GM04503 (cell line): ENCODE measurements at regions not wholly inside any gene's neighbourhood (a gene's known extent, or its start where the extent isn't known, plus 50 kb on each side); places are given as distances from the start of the nearest gene placed in this dataset.
"Not testable (repeated sequence)": the region's sequence is repeated elsewhere in the genome, so short reads cannot be mapped to it uniquely, and the experiment has no call there.

Experiments used
- DNase-seq: peaks from one replicate; pipeline ENCODE4 v3.0.0-alpha.2; 2012; ENCODE audit warnings: low read depth

DNA sequence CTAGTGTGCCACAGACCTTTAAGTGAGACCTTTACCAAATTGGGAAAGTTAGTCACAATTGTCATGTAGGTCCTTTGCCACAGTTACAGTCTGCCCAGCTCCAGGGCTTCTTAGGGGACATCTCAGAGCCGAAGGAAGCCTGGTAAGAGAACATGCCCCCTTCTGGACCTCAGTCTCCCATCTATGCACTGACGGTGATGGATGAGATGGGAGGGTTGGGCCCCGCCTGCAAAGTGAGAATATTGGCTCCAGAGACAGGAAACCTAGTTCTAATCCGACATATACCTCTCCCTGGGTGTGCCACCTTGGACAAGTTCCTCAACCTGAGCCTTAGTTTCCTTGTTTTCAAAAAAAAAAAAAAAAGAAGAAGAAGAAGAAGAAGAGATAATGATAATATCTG, 85.1 kb upstream of the NAV2 start:
- no peak for DNase-seq

DNA sequence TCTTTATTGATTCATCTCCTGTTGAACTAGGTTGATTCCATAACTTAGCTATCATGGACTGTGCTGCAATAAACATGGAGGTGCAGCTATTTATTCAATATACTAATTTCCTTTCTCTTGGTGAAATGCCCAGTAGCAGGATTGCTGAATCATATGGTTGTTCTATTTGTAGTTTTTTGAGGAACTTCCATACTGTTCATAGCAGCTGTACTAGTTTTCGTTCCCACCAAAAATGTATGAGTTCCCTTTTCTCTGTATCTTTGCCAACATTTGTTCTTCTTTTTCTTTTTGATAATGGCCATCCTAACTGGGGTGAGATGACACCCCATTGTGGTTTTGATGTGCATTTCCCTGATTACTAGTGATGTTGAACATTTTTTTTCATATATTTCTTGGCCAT, 87.2 kb upstream of the NAV2 start:
- DNase-seq = no peak

DNA sequence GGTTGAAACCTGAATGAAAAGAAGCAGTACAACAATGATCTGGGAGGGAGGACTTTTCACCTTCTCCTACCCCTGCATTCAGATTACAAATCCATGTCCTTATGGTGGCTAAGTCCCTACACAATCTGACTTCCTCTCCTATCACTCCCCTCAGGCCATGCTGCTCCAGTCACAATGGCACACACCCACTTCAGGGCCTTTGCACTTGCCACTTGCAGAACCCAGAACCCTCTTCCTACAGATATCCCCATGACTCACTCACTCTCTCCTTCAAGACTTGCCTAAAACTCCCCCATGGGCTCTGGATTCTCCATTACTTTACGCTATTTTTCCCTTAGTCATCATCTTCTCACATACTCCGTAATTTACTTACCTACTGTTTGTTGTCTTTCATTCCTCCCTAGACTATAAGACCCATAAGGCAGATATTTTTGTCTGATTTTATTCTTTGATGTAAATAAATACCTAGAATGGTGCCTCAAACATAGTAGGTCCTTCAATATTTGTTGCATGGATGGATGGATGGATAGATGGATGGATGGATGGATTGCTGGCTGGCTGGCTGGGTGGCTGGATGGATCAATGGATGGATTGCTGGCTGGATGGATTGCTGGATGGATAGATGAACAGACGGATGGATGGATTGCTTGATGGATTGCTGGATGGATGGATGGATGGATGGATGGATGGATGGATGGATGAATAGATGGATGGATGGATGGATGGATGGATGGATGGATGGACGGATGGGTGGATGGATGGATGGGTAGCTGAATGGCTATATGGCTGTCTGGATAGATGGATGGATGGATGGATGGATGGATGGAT, 94.7 kb upstream of the NAV2 start:
- DNase-seq = no peak

DNA sequence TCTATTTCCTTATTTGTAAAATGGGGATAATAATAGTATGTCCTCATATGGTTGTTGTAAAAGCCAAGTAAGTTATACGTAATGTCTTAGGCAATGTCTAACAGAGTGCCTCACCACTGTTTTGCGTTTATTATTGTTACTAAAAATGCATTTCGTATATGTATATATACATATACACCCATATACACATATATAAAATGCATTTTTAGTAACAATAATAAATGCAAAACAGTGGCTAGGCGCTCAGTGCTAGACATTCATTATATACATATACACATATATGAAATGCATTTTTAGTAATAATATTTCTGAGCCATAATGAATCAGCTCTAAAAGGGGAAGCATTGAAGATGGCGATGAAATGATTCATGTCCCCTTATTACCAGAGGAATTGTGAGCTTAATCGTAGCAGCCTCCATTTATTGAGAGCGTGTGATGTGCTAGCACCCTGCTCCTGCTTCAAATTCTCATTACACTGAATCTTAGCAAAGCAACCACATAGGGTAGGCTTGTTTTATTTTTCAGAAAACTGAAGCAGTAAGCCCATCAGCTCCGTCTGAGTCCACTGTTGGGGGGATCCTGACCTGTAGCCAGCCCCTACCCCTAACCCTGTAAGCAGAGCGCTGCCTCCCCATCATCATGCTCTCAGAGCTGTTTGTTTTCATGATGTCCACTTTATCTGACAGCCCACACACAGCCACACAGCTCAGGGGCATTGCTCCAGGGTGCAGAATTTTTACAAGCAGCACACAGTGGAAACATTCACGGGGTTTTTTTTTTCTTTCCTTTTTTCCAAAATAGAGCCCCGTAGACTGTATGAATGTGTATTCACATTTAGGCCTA, 97.1 kb upstream of the NAV2 start:
- no peak for DNase-seq

DNA sequence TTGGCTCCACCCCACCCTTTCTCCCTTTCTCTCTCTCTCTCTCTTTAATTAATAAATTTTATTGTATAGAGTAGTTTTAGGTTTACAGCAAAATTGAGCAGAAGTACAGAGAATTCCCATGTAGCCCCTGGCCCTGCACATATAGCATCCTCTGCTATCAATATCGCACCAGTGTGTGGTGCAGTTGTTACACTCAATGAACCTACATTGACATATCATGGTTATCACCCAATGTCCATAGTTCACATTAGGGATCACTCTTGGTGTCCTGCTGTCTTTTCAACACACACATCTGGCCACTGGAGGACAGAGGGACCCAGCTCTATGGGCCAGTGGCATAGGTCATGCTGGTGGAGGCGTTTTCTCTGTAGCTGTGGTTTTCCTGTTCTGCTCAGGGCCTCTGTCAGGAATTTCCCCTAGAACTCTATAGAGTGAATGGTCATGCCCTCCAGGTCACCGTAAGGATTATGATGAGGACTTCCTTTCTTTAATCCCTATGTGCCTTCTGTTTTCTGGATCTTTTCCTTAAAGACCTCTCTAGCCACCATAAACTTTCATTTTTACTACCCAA, 98.2 kb upstream of the NAV2 start:
- DNase-seq = no peak

DNA sequence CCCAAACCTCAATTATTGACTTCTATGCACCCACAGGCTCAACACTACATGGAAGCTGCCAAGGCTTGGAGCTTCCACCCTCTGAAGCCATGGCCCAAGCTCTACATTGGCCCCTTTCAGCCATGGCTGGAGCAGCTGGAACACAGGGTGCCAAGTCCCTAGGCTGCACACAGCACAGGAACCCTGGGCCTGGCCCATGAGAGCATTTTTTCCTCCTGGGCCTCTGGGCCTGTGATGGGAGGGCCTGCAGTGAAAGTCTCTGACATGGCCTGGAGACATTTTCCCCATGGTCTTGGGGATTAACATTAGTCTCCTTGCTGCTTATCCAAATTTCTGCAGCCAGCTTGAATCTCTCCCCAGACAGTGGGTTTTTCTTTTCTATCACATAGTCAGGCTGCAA, 100.6 kb upstream of the NAV2 start:
- DNase-seq = not testable (repeated sequence)

DNA sequence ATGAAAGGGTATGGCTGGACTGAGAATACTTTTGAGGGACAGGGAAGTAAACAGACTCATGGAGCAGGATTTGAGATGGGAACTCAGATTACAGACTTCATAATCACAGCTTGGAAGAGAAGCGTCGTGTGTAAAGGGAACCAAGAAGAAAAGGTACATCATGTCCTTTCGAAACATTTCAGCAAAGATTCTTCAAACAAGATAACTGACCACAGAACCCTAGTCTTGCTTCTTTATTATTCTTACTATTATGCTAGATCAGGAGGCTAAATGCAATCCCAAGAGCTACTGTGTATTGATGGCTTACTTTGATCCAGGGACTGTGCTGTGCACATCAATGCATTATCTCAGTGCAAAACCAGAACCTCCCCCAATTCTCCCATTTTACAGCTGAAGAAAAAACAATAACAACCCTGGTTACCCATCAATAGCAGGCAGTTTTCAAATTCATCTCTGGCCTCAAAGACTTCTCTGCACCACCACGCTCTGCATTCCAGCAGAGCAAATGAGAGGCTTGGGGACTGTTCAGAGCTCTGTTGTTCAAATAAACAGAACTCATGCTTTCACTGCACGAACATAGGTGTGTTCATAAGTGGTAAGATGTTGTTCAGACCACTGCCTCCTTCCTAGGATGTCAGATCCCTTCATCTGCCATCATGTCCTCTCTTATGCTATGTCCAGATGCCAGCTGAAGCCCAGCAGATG, 104.8 kb upstream of the NAV2 start:
- no peak for DNase-seq

DNA sequence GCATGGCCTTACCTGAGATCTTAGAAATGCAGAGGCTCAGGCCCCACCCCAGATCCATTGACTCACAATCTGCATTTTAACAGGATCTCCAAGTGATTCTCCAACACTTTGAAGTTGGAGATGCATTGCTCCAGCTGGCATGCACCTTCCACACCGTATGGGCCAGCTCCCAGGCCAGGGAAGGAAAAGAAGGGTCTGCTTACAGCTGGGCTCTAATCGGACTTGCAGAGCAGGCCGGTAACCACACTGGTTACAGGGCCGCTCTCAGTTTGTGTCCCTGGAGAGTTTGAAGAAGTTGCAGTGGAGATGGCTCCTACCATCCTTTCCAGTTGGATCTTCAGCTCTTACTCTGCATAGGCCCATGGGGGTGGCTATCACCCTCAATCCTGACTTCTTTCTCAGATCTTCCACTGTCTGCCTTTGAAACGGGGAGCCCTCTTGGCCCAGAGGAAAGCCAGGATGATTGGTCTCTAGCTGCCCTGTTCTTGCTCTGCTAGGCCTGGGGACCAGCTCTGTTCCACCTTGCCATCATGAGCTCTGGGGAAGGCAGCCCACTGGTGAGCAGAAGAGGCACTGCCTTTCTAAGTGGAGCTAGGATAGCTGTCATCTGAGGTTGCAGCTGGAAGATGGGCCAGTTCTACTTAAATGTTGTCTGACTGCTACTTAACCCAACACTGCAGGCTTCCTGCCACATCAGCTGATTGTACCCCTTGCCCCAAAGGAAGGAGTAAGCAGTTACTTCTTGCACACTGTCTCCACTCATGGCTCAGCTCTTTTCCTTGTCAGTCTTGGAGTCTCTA, 105.6 kb upstream of the NAV2 start:
- no peak for DNase-seq

DNA sequence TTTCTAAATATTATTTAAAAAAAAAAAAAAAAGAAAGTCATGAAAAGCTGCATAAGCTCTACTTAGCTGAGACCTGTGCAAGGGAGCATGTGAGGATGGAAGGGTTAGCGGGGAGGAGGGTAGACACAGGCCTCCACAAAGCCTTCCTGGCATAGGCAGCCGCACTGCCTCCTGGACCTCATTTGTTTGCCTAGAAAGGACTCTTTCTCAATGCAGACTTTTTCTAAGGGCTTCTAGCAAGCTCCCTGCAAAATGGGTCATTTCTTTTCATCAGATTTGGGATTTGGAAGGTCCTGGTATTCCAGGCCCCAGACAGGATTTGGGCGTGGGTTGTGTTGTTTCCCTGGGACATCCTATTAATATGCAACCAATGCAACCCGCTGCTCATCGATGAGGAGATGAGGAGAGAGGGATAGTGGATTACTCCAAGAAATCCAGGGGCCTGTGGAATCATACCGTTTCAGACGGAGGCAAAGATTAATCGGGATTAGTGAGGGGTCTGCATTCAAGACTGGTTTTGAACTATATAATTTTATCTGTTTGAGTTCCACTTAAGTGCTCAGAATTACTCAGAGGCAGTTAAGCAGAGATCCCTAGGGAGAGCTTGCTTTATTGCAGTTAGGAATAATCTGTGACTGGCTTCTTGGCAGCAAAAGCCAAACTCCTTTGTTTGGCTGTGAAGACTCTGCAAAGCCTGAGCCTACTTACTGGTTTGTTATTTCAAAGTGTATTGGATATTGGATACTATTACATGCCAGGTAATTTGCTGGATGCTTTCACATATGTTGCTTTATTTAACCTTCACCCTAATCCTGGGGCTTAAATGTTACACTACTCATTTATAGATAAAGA, 106.9 kb upstream of the NAV2 start:
- peak; percentile 75 for DNase-seq

DNA sequence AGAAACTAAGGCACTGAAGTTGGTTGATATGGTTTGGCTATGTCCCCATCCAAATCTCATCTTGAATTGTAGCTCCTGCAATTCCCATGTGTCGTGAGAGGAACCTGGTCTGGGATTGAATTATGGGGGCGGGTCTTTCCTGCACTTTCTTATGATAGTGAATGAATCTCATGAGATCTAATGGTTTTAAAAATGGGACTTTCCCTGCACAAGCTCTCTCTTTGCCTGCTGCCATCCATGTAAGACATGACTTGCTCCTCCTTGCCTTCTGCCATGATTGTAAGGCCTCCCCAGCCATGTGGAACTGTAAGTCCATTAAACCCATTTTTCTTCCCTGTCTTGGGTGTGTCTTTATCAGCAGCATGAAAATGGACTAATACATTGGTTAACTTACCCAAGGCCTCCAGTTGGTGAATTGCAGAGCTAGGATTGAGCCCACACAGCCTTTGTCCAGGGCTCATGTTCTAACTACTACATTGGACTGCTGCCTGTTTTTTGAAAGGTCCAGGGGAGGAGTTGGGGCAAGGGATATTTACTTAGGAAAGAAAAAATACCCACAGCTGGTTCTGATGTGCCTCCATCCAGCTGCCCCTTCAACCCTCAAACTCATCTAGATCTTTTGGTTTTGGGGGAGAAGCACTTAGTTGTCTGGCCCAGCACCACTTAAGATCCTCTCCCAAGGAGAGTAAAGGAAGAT, 107.8 kb upstream of the NAV2 start:
- no peak for DNase-seq

DNA sequence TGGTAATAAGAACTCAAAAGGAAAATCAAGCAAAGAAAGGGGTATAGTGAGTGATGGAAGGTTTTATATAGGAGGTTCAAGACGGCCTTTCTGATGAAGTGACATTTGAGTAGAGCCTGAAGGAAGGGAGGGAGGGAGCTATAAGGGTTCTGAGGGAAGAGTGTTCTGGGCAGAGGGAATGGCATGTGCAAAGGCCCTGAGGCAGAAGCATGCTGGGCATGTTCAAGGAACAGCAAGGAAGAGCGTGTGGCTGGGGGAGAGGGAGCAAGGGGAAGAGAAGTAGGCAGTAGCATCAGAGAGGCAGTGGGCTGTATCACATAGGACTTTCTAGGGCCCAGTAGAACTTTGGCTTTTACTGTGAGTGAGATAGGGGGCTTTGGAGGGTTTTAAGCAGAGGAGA, 108.9 kb upstream of the NAV2 start:
- DNase-seq = no peak

DNA sequence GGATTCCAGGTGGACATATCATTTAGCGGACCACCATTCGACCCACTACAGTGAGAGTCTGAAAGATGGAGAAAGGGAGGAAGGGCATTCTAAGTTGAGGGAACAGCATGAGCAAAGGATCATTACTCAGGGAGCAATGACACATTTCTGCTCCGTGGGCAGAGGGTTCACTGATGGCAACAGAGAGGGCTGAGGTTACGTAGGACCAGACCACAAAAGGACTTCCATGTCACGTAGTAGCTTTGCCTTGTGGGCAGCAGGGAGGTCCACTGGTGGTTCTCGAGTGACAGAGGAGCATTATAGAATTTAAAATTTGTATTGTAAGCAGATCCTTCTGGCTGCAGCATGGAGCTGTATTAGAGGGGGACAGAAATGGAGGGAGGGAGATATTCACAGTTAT, 109.7 kb upstream of the NAV2 start:
- no peak for DNase-seq

DNA sequence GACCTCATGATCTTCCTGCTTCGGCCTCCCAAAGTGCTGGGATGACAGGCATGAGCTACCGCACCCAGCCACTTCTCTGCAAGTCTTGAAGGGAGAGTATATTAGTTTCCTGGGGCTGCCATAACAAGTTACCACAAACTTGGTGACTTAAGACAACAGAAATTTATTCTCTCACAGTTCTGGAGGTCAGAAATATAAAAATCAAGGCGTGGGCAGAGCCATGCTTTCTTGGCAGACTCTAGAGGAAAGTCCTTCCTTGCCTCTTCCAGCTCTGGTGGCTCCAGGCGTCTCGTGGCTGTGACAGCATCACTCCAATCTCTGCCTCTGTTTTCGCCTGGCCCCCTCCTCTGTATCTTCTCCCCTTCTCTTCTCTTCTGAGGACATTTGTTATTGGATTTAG, 110.2 kb upstream of the NAV2 start:
- DNase-seq = no peak

DNA sequence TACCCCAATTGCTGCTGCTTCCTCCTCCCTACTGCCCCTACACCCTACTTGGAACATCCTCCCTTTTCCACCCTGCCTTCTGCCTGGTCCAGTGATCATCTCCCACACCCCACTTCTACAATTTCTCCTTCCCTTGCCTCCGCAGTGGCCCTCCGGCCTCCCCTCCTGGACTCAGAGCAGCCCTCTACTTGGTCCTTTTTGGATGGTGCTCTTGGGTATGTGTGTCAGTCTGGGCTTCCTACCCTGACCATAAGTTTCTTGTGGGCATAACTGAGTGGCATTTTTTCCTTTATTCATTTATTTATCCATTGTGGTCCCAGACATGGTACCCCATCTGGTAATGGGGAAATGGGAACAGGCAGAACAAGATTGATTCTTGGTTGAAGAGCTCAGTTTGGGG, 111.4 kb upstream of the NAV2 start:
- DNase-seq = no peak

DNA sequence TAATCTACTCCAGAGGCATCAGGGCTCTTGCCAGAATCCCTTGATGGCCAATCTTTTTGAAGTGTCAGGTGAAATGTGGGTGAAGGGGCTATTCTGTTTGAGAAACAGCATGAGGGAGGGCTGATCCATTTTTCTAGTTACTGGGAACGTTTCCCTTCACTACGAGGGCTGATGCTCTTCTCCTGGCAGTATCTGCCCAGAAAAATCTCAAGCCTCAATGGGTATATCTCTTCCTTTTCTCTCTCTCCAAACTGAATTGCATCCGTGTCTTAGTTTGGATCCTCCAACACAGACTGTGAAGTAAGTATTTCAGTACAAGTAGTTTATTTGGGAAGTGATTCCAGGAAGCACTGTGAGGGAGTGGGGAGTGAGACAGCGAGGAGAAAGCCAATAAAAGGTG, 113.0 kb upstream of the NAV2 start:
- DNase-seq = no peak

DNA sequence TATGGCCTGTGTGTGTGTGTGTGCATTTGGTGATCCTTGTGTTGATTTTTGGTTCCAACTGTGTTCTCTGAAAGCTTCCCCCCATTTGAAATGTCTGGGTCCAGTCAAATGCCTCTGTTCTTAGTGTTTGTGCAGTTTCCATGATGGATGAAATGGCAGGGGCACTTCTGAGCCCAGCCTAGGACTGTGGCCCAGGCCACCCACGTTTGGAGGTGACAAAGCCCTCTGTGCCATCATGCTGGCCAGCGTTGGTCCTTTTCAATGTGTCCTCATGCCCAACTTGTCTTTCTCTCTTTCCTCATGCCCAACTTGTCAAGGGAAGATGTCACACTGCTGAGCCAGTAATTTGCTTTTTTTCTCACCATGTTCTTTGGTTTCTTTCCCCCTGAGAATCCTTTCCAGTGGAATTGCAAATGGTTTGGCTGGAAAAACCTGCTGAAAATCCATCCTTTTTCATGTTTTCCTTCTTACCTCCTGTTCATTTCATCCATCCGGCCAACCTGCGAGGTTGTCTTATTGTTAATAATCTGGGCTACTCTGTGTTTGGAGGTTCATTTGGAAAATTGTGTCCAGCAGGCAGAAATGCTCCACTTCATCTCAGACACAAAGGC, 113.7 kb upstream of the NAV2 start:
- DNase-seq = no peak

DNA sequence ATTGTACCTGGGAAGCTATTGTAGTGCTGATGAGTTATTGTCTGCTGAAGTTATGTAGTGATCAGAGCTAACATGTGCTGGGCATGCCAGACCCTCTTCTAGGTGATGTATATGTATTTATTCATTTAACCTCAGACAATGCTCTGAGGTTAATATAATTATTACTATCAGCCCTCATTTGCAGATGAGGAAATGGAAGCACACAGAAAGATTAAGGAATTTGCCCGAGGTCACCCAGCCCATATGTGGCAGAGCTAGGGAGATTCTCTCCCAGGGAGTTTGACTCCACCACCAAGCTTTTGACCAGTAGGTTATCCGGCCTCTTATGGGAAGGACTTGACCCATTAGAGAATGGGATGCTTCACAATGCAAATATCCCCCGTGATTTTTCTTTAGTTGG, 114.2 kb upstream of the NAV2 start:
- DNase-seq = no peak

DNA sequence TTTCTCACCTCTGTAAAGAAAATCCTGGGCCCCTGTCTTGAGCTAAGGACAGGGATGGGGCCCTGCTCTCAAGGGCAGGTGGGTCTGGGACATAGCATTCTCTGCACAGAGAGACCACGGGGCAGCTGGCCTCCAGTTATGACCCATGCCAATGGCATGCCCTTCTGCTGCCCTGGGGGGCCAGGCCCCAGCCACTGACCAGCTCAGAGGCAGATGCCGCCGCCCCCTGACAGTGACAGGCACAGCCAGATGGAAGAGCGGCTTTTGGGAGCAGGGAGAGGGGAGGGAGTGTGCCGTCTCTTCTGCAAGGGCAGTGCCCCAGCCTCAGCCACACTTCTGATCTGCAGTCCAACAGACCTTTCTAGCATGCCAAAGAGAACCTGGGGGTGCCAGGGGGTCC, 114.8 kb upstream of the NAV2 start:
- no peak for DNase-seq

DNA sequence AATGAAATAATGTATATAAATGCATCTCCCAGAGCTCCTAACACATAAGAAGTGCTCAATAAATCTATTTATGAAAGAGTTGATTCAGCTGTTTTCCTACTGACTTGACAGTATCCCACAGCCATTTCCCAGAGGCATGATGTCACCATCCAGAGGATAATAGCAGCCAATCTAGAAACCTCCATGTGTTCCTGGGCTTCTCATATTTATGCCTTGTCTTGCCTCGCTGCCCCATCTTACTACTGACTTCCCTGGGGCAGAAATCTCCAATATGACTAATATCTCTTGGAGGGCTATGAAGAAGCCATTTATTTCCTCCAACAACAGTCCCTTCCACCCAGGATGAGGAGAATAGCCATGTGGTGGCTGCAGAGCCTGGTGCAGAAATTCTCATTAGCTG, 115.4 kb upstream of the NAV2 start:
- DNase-seq = peak; percentile 64
